ENCODE measurements at regions not wholly inside any gene's neighbourhood (a gene's known extent, or its start where the extent isn't known, plus 50 kb on each side); places are given as distances from the start of the nearest gene placed in this dataset.

DNA sequence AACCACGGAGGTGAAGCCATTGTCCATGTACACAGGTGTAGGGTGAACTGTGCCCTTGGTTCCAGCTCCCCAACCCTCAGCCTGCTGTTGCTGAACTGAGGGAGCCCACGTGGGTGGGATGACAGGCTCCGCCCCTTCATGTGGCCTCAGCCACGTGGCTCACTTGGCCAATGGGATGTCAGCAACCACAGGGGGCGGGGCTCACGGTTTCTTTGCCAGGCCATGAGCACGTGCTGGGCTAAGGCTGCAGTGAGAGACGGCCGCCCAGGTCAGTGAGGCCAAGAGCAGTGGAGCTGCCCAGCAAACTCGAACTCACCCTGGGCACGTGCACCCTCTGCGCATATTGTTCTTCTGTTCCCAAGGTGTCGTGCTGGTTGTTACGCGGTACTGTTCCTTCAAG is 282.6 kb downstream of the IRF8 start:
- TF ChIP-seq, protein P1, sequence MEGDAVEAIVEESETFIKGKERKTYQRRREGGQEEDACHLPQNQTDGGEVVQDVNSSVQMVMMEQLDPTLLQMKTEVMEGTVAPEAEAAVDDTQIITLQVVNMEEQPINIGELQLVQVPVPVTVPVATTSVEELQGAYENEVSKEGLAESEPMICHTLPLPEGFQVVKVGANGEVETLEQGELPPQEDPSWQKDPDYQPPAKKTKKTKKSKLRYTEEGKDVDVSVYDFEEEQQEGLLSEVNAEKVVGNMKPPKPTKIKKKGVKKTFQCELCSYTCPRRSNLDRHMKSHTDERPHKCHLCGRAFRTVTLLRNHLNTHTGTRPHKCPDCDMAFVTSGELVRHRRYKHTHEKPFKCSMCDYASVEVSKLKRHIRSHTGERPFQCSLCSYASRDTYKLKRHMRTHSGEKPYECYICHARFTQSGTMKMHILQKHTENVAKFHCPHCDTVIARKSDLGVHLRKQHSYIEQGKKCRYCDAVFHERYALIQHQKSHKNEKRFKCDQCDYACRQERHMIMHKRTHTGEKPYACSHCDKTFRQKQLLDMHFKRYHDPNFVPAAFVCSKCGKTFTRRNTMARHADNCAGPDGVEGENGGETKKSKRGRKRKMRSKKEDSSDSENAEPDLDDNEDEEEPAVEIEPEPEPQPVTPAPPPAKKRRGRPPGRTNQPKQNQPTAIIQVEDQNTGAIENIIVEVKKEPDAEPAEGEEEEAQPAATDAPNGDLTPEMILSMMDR (IDR thresholded peaks at IDR 0.05; ENCODE audit: low read depth, low read length) = no peak
- TF ChIP-seq MAX (IDR thresholded peaks at IDR 0.05; ENCODE audit: low read depth, low read length) (0 out of 2 replicates have a peak, but pooled peaks have one; percentile 14), POLR2A (IDR thresholded peaks at IDR 0.05; ENCODE audit: extremely low read depth, insufficient read length) (no peak)
